HG03045 (cell line): ENCODE measurements at regions not wholly inside any gene's neighbourhood (a gene's known extent, or its start where the extent isn't known, plus 50 kb on each side); places are given as distances from the start of the nearest gene placed in this dataset.
"Not testable (repeated sequence)": the region's sequence is repeated elsewhere in the genome, so short reads cannot be mapped to it uniquely, and the experiment has no call there.

Experiments used
- ATAC-seq: cut with Tn5 transposase; IDR thresholded peaks from one replicate; pipeline ENCODE4 v1.9.1; 2021; ENCODE audit warnings: mild to moderate bottlenecking, moderate library complexity; ENCODE audit not compliant: unreplicated experiment

DNA sequence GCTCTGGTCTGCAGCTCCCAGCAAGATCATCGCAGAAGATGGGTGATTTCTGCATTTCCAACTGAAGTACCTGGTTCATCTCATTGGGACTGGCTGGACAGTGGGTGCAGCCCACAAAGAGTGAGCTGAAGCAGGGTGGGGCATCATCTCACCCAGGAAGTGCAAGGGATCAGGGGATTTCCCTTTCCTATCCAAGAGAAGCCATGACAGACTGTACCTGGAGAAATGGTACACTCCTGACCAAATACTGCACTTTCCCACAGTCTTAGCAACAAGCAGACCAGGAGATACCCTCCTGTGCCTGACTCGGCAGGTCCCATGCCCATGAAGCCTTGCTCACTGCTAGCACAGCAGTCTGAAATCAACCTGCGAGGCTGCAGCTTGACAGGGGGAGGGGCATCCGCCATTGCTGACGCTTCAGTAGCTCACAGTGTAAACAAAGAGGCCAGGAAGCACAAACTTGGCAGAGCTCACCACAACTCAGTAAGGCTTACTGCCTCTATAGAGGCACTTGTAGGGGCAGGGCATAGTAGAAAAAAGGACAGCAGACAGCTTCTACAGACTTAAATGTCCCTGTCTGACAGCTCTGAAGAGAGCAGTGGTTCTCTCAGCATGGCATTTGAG, 60.5 kb downstream of the AREG start:
- ATAC-seq: not testable (repeated sequence)

GRCh38 chr4:74509363-74509762, 64.4 kb downstream of the AREG start:
- ATAC-seq: not testable (repeated sequence)

DNA sequence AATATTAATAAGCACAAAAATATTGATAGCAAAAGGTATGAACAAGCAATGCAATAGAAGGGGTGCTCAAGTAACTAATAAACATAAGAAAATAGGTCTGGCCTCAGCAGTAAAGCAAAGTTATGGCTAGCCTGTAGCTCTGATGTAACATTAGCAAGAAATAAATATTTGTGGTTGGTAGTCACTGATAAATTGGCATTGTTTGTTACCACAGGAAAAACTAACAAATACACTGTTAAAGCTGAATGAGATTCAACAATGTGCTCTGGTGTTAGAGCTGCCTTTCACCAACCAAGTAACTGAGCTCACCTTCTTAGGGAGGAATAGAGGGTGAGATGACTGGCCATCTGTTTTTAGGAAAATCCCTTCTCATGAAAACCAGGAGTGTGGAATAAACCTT, 71.4 kb downstream of the AREG start:
- ATAC-seq: no peak

DNA sequence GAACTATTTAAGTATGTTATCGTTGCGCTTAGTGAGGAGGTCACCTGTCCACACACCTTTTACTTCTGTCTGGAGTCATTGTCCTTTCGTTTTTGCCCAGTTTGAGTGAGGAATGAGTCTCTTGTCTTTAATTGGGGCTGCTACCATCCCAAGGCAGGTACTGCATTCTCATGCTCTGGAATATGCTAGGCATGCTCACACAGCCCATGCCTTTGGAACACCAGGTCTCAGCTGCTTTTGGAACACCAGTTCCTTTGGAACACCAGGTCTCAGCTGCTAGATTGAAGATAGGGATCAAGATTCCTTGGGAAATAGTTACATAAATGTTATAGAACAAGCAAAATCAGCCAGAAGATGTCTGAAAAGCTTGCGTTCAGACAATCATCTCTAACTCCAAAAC, 73.1 kb downstream of the AREG start:
- ATAC-seq: no peak

GRCh38 chr4:74522251-74522991, 77.5 kb downstream of the AREG start:
- ATAC-seq: no peak

DNA sequence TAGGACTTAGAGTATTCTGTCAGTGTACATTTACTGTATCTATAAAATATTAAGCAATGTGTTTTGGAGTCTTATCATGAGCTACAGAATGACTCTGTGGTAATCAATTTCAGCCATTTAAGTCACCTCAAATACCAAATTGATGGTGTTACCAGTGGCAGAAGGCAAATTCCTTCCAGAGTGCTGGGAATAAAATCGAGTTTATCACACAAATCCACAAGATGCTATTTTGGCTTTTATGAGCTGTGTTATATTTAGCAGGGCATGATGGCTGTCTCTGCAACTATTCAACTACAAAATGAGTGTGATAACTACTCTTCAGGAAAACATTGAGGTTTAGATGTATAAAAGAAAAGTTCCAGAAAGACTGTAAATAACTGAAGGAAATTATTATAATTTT, 78.2 kb downstream of the AREG start:
- no peak for ATAC-seq

GRCh38 chr4:74524985-74525384, 80.0 kb downstream of the AREG start:
- no peak for ATAC-seq

DNA sequence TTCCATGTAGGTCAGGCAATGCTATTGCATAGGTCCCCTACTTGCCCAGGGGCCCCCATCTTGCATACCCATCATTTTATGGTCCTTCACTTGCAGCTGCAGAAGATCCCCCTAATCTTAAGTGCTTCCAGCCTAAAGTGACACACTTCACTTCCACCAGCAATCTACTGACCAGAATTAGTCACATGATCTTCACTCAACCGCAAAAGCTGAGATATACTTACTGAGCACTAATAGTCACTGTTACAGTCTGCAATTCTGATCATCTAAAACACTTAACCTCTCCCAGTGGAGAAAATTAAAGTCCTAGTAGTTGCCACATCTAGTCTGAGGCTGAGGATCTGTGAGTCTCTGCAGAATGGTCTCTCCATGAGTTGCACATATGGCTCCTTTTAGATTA, 82.1 kb downstream of the AREG start:
- no peak for ATAC-seq

DNA sequence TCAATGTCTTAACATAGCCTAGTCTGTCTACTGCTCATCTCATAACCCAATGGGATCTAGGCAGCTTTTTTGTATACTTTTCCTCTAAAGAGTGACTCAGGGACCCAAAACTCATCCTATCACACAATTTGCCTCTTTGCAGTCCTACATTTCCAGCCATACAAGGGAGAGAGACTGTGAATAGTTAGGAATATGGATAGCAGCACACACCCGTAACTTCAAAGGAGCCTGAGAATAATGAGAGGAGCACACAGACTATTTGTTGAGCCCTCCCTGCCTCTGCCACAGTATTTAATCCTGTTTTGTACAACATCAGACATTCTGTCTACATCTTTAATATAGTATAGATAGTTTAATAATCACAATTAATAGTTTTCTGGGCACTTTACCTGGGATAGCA, 83.2 kb downstream of the AREG start:
- no peak for ATAC-seq

GRCh38 chr4:74529284-74530041, 84.5 kb downstream of the AREG start:
- ATAC-seq: no peak

GRCh38 chr4:74531963-74532794, 87.2 kb downstream of the AREG start:
- no peak for ATAC-seq

DNA sequence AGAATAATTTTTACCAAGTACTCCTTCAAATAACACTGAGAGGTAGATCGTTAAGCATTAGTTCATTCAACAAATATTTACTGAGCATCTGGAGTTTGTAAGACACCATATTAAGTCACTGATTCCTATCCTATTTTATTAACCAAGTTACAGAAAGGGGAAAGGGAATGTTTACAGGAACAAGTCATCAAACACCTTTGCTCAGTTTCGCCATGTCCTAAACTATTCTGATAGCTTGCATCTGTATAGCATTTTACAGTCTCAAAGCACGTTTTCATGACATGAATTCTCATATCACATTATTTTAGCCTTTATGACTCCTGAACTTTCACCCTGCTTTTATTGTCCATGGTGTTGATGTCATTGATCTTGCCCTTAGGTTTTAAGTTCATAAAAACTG, 89.2 kb downstream of the AREG start:
- no peak for ATAC-seq

DNA sequence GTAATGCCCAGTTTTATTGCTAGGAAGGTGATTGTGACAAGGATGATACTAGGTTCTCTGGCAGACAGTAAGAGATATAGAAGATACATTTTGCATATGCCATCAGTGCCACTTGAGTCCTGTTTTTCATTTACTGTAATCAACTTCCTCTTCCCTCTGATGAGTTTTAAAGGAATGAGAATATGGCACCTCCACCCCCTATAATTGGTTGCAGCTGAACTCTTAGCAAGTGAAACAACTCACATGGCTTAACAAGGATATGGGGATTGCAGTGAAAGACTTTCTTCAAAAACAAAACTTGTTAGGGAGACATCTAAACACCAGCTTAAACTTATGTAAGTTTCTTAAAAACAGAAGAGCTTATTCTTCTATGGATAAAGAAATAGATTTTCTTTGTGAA, 90.0 kb downstream of the AREG start:
- ATAC-seq: no peak

DNA sequence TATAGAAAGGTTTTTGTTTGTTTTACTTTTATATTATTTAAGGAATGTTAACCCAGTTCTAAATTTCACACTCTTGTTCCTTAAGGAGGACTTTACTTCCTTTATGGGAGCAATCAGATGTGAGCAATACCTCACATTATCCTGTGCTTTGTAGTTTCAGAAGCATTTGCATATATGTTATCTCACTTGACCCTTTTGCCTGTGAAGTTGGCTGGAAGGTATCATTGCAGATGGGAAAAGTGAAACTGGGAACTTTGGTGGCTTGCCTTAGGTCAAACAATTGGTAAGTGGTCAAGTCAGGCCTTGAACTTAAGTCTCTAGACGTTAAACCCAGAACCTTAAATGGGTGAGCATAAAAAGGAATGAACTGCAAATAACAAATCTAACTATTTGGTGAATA, 90.6 kb downstream of the AREG start:
- no peak for ATAC-seq

DNA sequence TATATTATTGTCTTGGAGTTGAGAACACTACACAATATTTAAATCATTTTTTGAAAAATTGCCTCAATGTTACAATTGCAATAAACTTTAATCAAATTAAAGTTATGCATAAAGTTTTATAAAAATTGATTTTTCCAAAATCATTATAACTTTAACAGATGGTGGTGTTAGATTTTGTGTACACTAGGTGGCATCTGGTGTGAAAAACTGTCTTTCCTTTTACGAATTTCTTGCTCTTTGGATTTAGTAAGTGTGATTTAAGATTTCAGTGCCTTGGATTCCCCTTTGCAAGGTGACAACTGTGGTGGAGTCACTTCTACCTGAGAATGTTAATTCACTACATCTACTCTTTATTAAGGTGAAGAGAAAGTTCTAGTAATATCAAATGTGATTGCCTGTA, 91.6 kb downstream of the AREG start:
- no peak for ATAC-seq

DNA sequence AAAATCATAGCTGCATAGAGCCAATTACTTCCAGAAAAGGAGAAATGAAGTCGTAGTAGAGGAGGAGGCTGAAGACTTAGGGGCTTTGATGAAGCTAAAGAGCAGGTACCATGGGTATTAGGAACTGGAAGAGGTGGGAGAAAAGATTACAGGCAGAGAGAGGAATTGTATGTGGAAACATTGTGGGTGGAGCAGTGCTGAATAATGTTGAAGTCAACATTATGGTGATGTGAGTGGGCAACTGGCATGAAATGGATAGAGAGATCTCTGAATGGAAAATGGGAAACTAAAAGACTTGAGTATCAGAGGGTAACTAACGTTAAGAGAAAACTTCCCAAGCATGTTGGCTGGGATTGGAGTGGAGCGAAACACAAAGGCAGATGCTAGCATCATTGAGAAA, 92.5 kb downstream of the AREG start:
- no peak for ATAC-seq

DNA sequence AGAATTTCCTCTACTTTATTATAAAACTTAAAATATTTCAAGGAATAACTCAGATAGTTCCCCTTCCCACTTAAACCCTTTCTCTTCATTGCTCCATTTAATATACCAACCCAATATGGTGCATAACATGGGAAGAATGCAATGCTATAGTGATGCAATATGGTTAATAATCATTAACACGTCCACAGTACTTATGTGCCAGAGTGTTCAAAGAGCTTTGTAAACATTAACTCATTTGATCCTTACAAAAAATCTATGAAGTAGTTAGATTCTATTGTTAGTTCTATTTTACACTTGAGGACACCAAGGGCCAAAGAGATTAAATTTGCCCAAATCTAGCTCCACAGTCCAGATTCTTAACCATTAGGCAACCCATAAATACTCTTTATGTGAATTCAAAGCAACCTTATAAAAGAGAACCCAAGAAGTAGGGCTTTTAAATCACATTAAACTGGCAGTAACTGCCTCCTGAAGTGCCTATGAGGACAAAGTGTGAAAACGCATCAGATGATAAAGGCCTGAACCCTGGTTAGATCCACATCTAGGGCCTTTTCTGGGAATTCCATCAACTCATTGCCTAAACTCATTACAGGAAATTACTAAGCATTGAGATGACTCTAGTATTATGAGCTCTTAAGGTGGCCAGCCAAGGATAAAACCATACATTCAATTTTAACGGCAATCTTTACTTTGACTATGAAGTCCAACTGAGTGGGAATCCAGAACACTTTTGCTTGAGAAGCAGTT, 94.3 kb downstream of the AREG start:
- no peak for ATAC-seq

GRCh38 chr4:74540193-74540592, 95.3 kb downstream of the AREG start:
- ATAC-seq: no peak

- no peak for ATAC-seq
Measured at GRCh38 chr4:74541667-74542066, 96.7 kb downstream of the AREG start.

- peak; percentile 46 for ATAC-seq
Measured at GRCh38 chr4:74543231-74543781, 98.4 kb downstream of the AREG start.
